Bronchial epithelial cell (primary cell): ENCODE measurements at regions not wholly inside any gene's neighbourhood (a gene's known extent, or its start where the extent isn't known, plus 50 kb on each side); places are given as distances from the start of the nearest gene placed in this dataset.

Source experiments
- DNase-seq: peaks from one replicate; pipeline ENCODE4 v3.0.0-alpha.2; 2010; ENCODE audit warnings: low read depth
- FAIRE-seq: peaks from 2 replicates; lab custom pipeline; 2011; peaks lifted over from hg19 to GRCh38; lab: Jason Lieb, UNC
- H3K27me3 ChIP-seq: 2 replicates; pipeline ENCODE4 v1.5.1; 2011; ENCODE audit warnings: low read length; ENCODE audit not compliant: control insufficient read depth, insufficient read depth
- H3K36me3 ChIP-seq: 2 replicates; pipeline ENCODE4 v1.5.1; 2011; ENCODE audit warnings: low read length; ENCODE audit not compliant: control insufficient read depth, insufficient read depth
- H3K4me3 ChIP-seq: 2 replicates; pipeline ENCODE4 v1.5.1; 2011; ENCODE audit warnings: mild to moderate bottlenecking, low read depth, low read length, control low read depth
- CTCF ChIP-seq: IDR thresholded peaks from 2 replicates; pipeline ENCODE4 v1.5.1; 2011; ENCODE audit warnings: mild to moderate bottlenecking, moderate library complexity, low read length, control low read depth, inconsistent platforms; ENCODE audit not compliant: insufficient read depth, severe bottlenecking

- H3K36me3 ChIP-seq: no peaks in the 10 kb centered on the region
- no peaks in the 10 kb centered on the region for H3K27me3 ChIP-seq
- FAIRE-seq: no peak
- DNase-seq: no peak
- TF ChIP-seq CTCF: no peak
- no peak overlapping the region for H3K4me3 ChIP-seq
Observed at GRCh38 chr10:44566786-44567185, 181.9 kb upstream of the CXCL12 start.

- no peak overlapping the region for H3K4me3 ChIP-seq
- DNase-seq (no peak), FAIRE-seq (no peak)
- H3K27me3 ChIP-seq: no peaks in the 10 kb centered on the region
- H3K36me3 ChIP-seq: no peaks in the 10 kb centered on the region
- TF ChIP-seq CTCF: no peak
Observed at GRCh38 chr10:44567471-44567870, 182.6 kb upstream of the CXCL12 start.

- DNase-seq: no peak
- H3K27me3 ChIP-seq: no peaks in the 10 kb centered on the region
- FAIRE-seq: no peak
Observed at GRCh38 chr10:44569193-44570091, 184.5 kb upstream of the CXCL12 start.

GRCh38 chr10:44571701-44572100 is 186.8 kb upstream of the CXCL12 start:
- FAIRE-seq (peak; percentile 47), DNase-seq (no peak)
- H3K36me3 ChIP-seq: no peaks in the 10 kb centered on the region
- TF ChIP-seq CTCF: no peak
- no peak overlapping the region for H3K4me3 ChIP-seq
- H3K27me3 ChIP-seq: no peaks in the 10 kb centered on the region

More at GRCh38 chr10:44569193-44570091, 184.5 kb upstream of the CXCL12 start:
- Histone ChIP-seq H3K36me3 (no peaks in the 10 kb centered on the region), H3K4me3 (no peak overlapping the region)
- no peak for TF ChIP-seq CTCF

GRCh38 chr10:44572146-44572545 is 187.2 kb upstream of the CXCL12 start:
- TF ChIP-seq CTCF: no peak

More at GRCh38 chr10:44572146-44572545, 187.2 kb upstream of the CXCL12 start:
- H3K36me3 ChIP-seq: no peaks in the 10 kb centered on the region
- DNase-seq: no peak
- no peak for FAIRE-seq
- H3K4me3 ChIP-seq: no peak overlapping the region
- H3K27me3 ChIP-seq: no peaks in the 10 kb centered on the region
